Neural cell (in vitro differentiated cells): ENCODE measurements at regions not wholly inside any gene's neighbourhood (a gene's known extent, or its start where the extent isn't known, plus 50 kb on each side); places are given as distances from the start of the nearest gene placed in this dataset.

Experiments
- H2AFZ ChIP-seq: fragments of 200-600, 300-800 bp; sonication (generic), shearing (Covaris generic); 2 replicates; pipeline ENCODE4 v1.6.0; 2014; ENCODE audit warnings: low read depth, mild to moderate bottlenecking, antibody characterized with exemption, low read length, moderate library complexity
- H3F3A ChIP-seq: fragments of 200-600 bp; shearing (Covaris generic); 2 replicates; pipeline ENCODE4 v1.6.1; 2016; ENCODE audit warnings: mild to moderate bottlenecking, moderate library complexity, mixed read lengths, antibody characterized with exemption, low read length; ENCODE audit not compliant: insufficient read depth, poor library complexity, severe bottlenecking
- H3K27ac ChIP-seq: fragments of 200-600, 300-800 bp; sonication (generic), shearing (Covaris generic); 2 replicates; pipeline ENCODE4 v1.5.1; 2014; ENCODE audit warnings: mild to moderate bottlenecking, low read length, moderate library complexity
- H3K27me3 ChIP-seq: fragments of 300-800, 200-600 bp; sonication (generic), shearing (Covaris generic); 2 replicates; pipeline ENCODE4 v1.6.0; 2014; ENCODE audit warnings: mild to moderate bottlenecking, low read depth, low read length, moderate library complexity; ENCODE audit not compliant: insufficient read depth
- H3K36me3 ChIP-seq: fragments of 300-800, 200-600 bp; sonication (generic), shearing (Covaris generic); 2 replicates; pipeline ENCODE4 v1.5.1; 2014; ENCODE audit warnings: mild to moderate bottlenecking, antibody characterized with exemption, low read length, moderate library complexity; ENCODE audit not compliant: insufficient read depth
- H3K4me2 ChIP-seq: fragments of 300-800, 200-600 bp; sonication (generic), shearing (Covaris generic); 2 replicates; pipeline ENCODE4 v1.6.0; 2014; ENCODE audit warnings: mild to moderate bottlenecking, low read length
- H3K4me3 ChIP-seq: fragments of 300-800, 200-600 bp; sonication (generic), shearing (Covaris generic); 2 replicates; pipeline ENCODE4 v1.5.1; 2014; ENCODE audit warnings: mild to moderate bottlenecking, low read length, moderate library complexity
- H3K79me2 ChIP-seq: fragments of 200-600 bp; shearing (Covaris generic); replicated peaks from 2 replicates; pipeline ENCODE4 v1.6.0; 2014; ENCODE audit warnings: mild to moderate bottlenecking, low read length, moderate library complexity; ENCODE audit not compliant: insufficient read depth
- H3K9ac ChIP-seq: fragments of 300-800, 200-600 bp; sonication (generic), shearing (Covaris generic); 2 replicates; pipeline ENCODE4 v1.6.1; 2016; ENCODE audit warnings: mild to moderate bottlenecking, low read length, mixed read lengths
- H3K9me2 ChIP-seq: fragments of 200-600 bp; shearing (Covaris generic); 2 replicates; pipeline ENCODE4 v1.6.1; 2016; ENCODE audit warnings: mild to moderate bottlenecking, low read length, mixed read lengths; ENCODE audit not compliant: insufficient read depth
- H3K9me3 ChIP-seq: fragments of 200-600, 300-800 bp; sonication (generic), shearing (Covaris generic); 2 replicates; pipeline ENCODE4 v1.6.1; 2016; ENCODE audit warnings: mild to moderate bottlenecking, mixed run types, low read length, moderate library complexity, mixed read lengths
- H4K20me1 ChIP-seq: fragments of 200-600 bp; shearing (Covaris generic); 2 replicates; pipeline ENCODE4 v1.6.1; 2016; ENCODE audit warnings: mild to moderate bottlenecking, mixed run types; ENCODE audit not compliant: insufficient read depth
- CTCF ChIP-seq: fragments of 450-650 bp; IDR thresholded peaks from 2 replicates; pipeline ENCODE4 v1.5.1; 2014; ENCODE audit warnings: antibody characterized with exemption, mild to moderate bottlenecking, moderate library complexity; ENCODE audit not compliant: poor library complexity, severe bottlenecking
- EP300 ChIP-seq: fragments of 450-650 bp; conservative IDR thresholded peaks from 2 replicates; pipeline ENCODE4 v1.6.1; 2014; ENCODE audit warnings: antibody characterized with exemption, mild to moderate bottlenecking, moderate library complexity; ENCODE audit not compliant: poor library complexity, severe bottlenecking
- EZH2 ChIP-seq: fragments of 200-600, 300-800 bp; shearing (Covaris generic), sonication (generic); IDR thresholded peaks from 2 replicates; pipeline ENCODE4 v1.6.1; 2014; ENCODE audit warnings: antibody characterized with exemption, low read length, borderline replicate concordance, mild to moderate bottlenecking; ENCODE audit not compliant: insufficient read depth, poor library complexity, severe bottlenecking
- MXI1 ChIP-seq: fragments of 450-650 bp; conservative IDR thresholded peaks from 2 replicates; pipeline ENCODE4 v1.6.1; 2014; ENCODE audit warnings: antibody characterized with exemption, mild to moderate bottlenecking; ENCODE audit not compliant: poor library complexity, severe bottlenecking
- POLR2AphosphoS5 ChIP-seq: IDR thresholded peaks from 2 replicates; pipeline ENCODE4 v1.6.1; 2012
- RAD21 ChIP-seq: fragments of 450-650 bp; conservative IDR thresholded peaks from 2 replicates; pipeline ENCODE4 v1.6.1; 2014; ENCODE audit warnings: antibody characterized with exemption, mild to moderate bottlenecking, moderate library complexity
- REST ChIP-seq: IDR thresholded peaks from 2 replicates; pipeline ENCODE4 v1.6.1; 2012; ENCODE audit warnings: borderline replicate concordance
- SMC3 ChIP-seq: fragments of 450-650 bp; conservative IDR thresholded peaks from 2 replicates; pipeline ENCODE4 v1.6.1; 2014; ENCODE audit warnings: antibody characterized with exemption, mild to moderate bottlenecking, moderate library complexity; ENCODE audit not compliant: poor library complexity
- TAF1 ChIP-seq: IDR thresholded peaks from 2 replicates; pipeline ENCODE4 v1.6.1; 2012; ENCODE audit warnings: low read depth

DNA sequence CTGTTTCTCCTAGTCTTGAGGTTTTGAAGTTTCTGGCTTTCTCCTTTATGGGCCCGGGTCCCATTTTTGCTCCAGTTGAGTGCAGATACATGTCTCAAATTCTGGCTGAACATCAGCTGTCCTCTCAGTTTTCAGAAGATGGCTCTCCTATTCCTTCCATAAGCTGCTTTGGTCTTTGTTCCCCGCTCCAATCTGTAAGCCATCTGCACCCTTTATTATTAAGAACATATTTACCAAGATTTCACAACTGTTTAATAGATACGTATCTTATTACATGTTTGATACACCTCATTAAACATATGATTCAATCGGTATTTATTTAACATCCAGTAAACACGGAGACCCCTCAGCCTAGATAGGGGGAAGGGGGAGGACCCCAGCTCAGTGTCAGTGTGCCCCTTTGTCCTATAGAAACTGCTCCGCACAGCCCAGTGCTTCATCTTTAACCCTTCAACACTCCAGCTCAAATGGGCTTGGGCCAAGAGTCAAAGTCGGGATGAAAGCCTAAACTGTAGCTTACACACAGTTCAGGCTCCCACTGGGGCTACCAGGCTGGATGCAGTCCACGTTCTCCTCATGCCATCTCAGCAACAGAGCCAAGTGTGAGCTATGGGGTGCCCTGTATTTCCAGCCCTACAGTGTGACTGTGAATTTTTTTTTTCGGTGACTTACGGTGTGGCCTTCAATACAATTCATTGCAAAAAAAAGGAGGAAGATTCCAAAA, 166.0 kb upstream of the ZFHX3 start:
- Histone ChIP-seq H3K27ac (no peak overlapping the region), H3K9me3 (no peaks in the 10 kb centered on the region), H3K4me2 (no peak overlapping the region), H4K20me1 (no peaks in the 10 kb centered on the region), H3K36me3 (no peaks in the 10 kb centered on the region), H2AFZ (no peak overlapping the region), H3F3A (no peaks in the 10 kb centered on the region), H3K9me2 (no peaks in the 10 kb centered on the region), H3K4me3 (no peak overlapping the region), H3K9ac (no peak overlapping the region), H3K27me3 (no peaks in the 10 kb centered on the region), H3K79me2 (no peaks in the 10 kb centered on the region)
- TF ChIP-seq SMC3 (no peak), RAD21 (no peak), CTCF (no peak), REST (no peak), EZH2 (no peak), EP300 (no peak), MXI1 (no peak), POLR2AphosphoS5 (no peak), TAF1 (no peak)

DNA sequence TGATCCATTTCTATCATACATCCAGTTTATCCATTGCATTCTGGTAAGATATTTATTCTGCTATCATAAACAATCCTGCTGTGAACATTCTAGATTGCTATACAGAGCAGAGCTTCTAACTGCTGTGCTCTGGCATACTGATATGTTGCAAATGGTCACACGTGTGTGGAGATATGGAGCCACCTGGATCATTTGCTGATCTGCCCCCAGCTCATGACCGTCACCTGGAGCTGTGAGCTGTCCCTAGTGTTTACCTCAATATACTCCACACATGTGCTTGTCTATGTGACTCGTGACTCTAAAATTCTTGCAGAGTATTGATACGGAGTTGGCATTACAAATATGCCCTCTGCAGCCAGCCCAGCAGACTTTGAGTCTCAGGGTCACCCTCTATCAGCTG, 164.5 kb upstream of the ZFHX3 start:
- Histone ChIP-seq H2AFZ (no peak overlapping the region), H3K36me3 (no peaks in the 10 kb centered on the region), H3F3A (no peaks in the 10 kb centered on the region), H4K20me1 (no peaks in the 10 kb centered on the region), H3K4me3 (no peak overlapping the region), H3K27me3 (no peaks in the 10 kb centered on the region), H3K79me2 (no peaks in the 10 kb centered on the region), H3K9ac (no peak overlapping the region), H3K9me2 (no peaks in the 10 kb centered on the region), H3K4me2 (no peak overlapping the region), H3K27ac (no peak overlapping the region), H3K9me3 (no peaks in the 10 kb centered on the region)
- TF ChIP-seq EP300 (no peak), MXI1 (no peak), EZH2 (no peak), SMC3 (no peak), TAF1 (no peak)
